COLO829 (cell line): ENCODE measurements at regions not wholly inside any gene's neighbourhood (a gene's known extent, or its start where the extent isn't known, plus 50 kb on each side); places are given as distances from the start of the nearest gene placed in this dataset.

ENCODE experiments used
- DNase-seq: peaks from one replicate; pipeline ENCODE4 v3.0.0; 2012; ENCODE audit warnings: low spot score

- no peak for DNase-seq
Measured at GRCh38 chr17:13994050-13994449, 75.3 kb upstream of the COX10 start.

- DNase-seq = no peak
Measured at GRCh38 chr17:13995856-13996271, 73.4 kb upstream of the COX10 start.

- no peak for DNase-seq
Measured at GRCh38 chr17:13996276-13996675, 73.0 kb upstream of the COX10 start.

GRCh38 chr17:13996748-13997147 is 72.6 kb upstream of the COX10 start:
- no peak for DNase-seq

- no peak for DNase-seq
Measured at GRCh38 chr17:14004927-14005620, 64.2 kb upstream of the COX10 start.

- no peak for DNase-seq
Measured at GRCh38 chr17:14006249-14006942, 62.9 kb upstream of the COX10 start.

- no peak for DNase-seq
Measured at GRCh38 chr17:14007951-14008350, 61.4 kb upstream of the COX10 start.

DNA sequence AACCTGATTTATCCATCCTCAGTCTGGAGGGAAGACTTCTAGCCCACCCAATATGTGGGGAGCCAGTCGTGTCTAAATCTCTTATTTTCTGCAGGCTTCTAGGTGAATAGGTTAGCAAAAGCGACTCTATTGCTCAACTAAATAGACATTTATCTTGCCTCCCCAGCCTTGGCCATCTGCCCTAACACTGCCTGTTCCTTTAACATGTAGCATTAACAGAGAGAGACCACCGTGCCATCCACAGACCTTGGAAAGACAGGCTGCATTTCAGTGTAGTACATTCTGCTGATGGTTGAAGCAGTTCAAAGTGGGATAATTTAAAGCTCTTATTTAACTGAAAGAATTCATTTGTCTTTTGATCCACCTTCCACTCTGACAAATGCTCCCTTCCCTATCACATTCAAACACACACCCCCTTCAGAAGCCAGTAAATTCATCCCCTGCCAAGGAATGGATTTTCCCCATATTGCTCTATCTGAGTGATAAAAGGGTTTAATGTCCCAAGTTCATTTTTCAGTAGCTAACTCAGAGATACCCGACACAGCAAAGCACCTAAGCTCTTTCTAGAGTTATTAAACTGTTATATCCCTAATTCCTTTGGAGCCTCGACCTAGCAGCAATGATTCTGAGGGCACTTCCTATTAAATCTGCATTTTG is 58.1 kb upstream of the COX10 start:
- no peak for DNase-seq

GRCh38 chr17:14011740-14012405 is 57.4 kb upstream of the COX10 start:
- DNase-seq = no peak

DNA sequence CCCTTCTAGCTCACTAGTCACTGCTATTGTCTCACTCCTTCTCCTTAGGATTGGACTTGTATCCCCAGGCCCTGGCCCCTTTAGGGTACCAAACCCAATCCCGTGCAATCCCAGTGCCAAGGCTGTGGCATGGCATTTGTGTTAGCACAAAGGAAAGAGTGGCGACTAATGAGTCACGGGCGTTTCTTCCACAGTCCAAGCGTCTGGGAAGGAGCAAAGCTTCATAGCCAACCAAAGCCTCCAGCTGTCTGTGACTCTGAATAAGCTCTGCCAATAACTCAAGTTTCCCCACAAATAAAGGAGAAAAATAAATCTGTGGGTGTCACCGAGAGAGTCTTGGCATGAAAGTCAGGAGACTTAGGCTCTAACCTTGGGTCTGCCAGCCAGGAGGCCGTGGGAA is 54.6 kb upstream of the COX10 start:
- no peak for DNase-seq

DNA sequence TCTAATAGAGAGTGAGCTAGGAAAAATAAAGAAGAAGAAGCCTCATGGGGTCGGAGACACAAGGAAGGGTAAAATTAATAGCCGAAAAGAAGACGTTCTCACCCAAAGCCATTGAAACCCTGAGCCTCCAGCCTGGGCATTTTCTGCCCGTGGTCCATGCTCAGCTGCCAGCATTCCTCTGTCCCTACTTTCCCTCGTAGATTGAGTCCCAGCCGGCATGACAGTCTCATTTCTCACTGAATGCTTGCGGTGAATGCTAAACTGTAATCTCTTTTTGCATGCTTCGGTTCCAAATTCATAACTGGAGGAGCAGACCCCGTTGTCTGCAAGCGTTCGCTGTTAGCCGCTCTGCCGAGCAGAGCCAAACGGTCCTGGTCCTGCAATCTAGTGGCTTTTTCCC is 54.0 kb upstream of the COX10 start:
- DNase-seq = no peak

GRCh38 chr17:14016858-14017257 is 52.4 kb upstream of the COX10 start:
- no peak for DNase-seq

- DNase-seq = peak; percentile 27
Measured at GRCh38 chr17:14019186-14019956, 49.9 kb upstream of the COX10 start.
